Mesenchymal stem cell (in vitro differentiated cells and primary cell): ENCODE measurements at regions not wholly inside any gene's neighbourhood (a gene's known extent, or its start where the extent isn't known, plus 50 kb on each side); places are given as distances from the start of the nearest gene placed in this dataset.

ENCODE experiments used
- DNase-seq: peaks from one replicate; pipeline ENCODE4 v3.0.0-alpha.2; 2013
- H2AFZ ChIP-seq: one replicate; pipeline ENCODE4 v1.6.1; 2013; ENCODE audit warnings: low read depth, mild to moderate bottlenecking, control low read depth, inconsistent platforms, low read length, moderate library complexity
- H2AK5ac ChIP-seq: 2 replicates; pipeline ENCODE4 v1.6.1; 2013; ENCODE audit warnings: low read length, moderate library complexity, mild to moderate bottlenecking, inconsistent platforms; ENCODE audit not compliant: severe bottlenecking
- H2BK120ac ChIP-seq: one replicate; pipeline ENCODE4 v1.6.1; 2013; ENCODE audit warnings: low read depth, mild to moderate bottlenecking, inconsistent platforms, low read length, moderate library complexity
- H2BK12ac ChIP-seq, 2 experiments: one replicate each; pipeline ENCODE4 v1.6.1; 2013; ENCODE audit warnings: inconsistent platforms in 2 of 2, low read length in 2 of 2, mild to moderate bottlenecking in 2 of 2, moderate library complexity in 2 of 2, control low read depth in 1 of 2
- H2BK15ac ChIP-seq: one replicate; pipeline ENCODE4 v1.6.1; 2013; ENCODE audit warnings: mild to moderate bottlenecking, low read depth, inconsistent platforms; ENCODE audit not compliant: poor library complexity, severe bottlenecking
- H2BK5ac ChIP-seq: 2 replicates; pipeline ENCODE4 v1.6.1; 2013; ENCODE audit warnings: low read depth, mild to moderate bottlenecking, low read length, control low read depth, inconsistent platforms; ENCODE audit not compliant: poor library complexity, severe bottlenecking
- H3K14ac ChIP-seq, 2 experiments: one replicate each; pipeline ENCODE4 v1.6.1; 2013; ENCODE audit warnings: inconsistent platforms in 2 of 2, low read length in 2 of 2, control low read depth in 1 of 2, mild to moderate bottlenecking in 1 of 2, moderate library complexity in 1 of 2
- H3K18ac ChIP-seq, 2 experiments: one replicate each; pipeline ENCODE4 v1.6.1; 2013; ENCODE audit warnings: inconsistent platforms in 2 of 2, low read length in 2 of 2, control low read depth in 1 of 2, low read depth in 1 of 2, mild to moderate bottlenecking in 1 of 2
- H3K23ac ChIP-seq, 2 experiments: one replicate each; pipeline ENCODE4 v1.6.1; 2013; ENCODE audit warnings: inconsistent platforms in 2 of 2, low read length in 2 of 2, mild to moderate bottlenecking in 2 of 2, moderate library complexity in 2 of 2, control low read depth in 1 of 2
- H3K27ac ChIP-seq: 2 replicates; pipeline ENCODE4 v1.5.1; 2013; ENCODE audit warnings: mild to moderate bottlenecking, moderate library complexity, low read length, control low read depth, inconsistent platforms; ENCODE audit not compliant: poor library complexity, severe bottlenecking
- H3K27me3 ChIP-seq, 2 experiments: 2 replicates each; pipeline versions ENCODE4 v1.6.1 to v1.7.0; 2013; ENCODE audit warnings: low read length in 2 of 2, mild to moderate bottlenecking in 2 of 2, moderate library complexity in 2 of 2, control low read depth in 1 of 2, inconsistent platforms in 1 of 2; ENCODE audit not compliant: control insufficient read depth in 1 of 2, insufficient read depth in 1 of 2
- H3K36me3 ChIP-seq, 2 experiments: 2 replicates each; pipeline versions ENCODE4 v1.6.1 to v1.7.0; 2013; ENCODE audit warnings: low read length in 2 of 2, control low read depth in 1 of 2, inconsistent platforms in 1 of 2, low read depth in 1 of 2, mild to moderate bottlenecking in 1 of 2; ENCODE audit not compliant: insufficient read depth in 2 of 2, control insufficient read depth in 1 of 2
- H3K4ac ChIP-seq, 2 experiments: one replicate each; pipeline ENCODE4 v1.6.1; 2013; ENCODE audit warnings: inconsistent platforms in 2 of 2, low read length in 2 of 2, mild to moderate bottlenecking in 2 of 2, moderate library complexity in 2 of 2, control low read depth in 1 of 2, low read depth in 1 of 2
- H3K4me1 ChIP-seq: 2 replicates; pipeline ENCODE4 v1.6.1; 2013; ENCODE audit warnings: low read depth, low read length, control low read depth; ENCODE audit not compliant: control insufficient read depth, insufficient read depth
- H3K4me2 ChIP-seq: 2 replicates; pipeline ENCODE4 v1.6.1; 2013; ENCODE audit warnings: low read length, mild to moderate bottlenecking, inconsistent platforms; ENCODE audit not compliant: poor library complexity, severe bottlenecking
- H3K4me3 ChIP-seq, 2 experiments: 2 replicates each; pipeline versions ENCODE4 v1.5.1 to v1.7.0; 2013; ENCODE audit warnings: low read length in 2 of 2, mild to moderate bottlenecking in 2 of 2, control low read depth in 1 of 2, low read depth in 1 of 2; ENCODE audit not compliant: insufficient read depth in 1 of 2
- H3K79me1 ChIP-seq: replicated peaks from 2 replicates; pipeline ENCODE4 v1.6.1; 2013; ENCODE audit warnings: mild to moderate bottlenecking, control low read depth, low read length, inconsistent platforms; ENCODE audit not compliant: poor library complexity, severe bottlenecking
- H3K9ac ChIP-seq: 2 replicates; pipeline ENCODE4 v1.7.0; 2013; ENCODE audit warnings: mild to moderate bottlenecking, low read length, moderate library complexity
- H3K9me3 ChIP-seq: 2 replicates; pipeline ENCODE4 v1.7.0; 2013; ENCODE audit warnings: mild to moderate bottlenecking, low read length; ENCODE audit not compliant: control insufficient read depth
- H4K8ac ChIP-seq: one replicate; pipeline ENCODE4 v1.6.1; 2013; ENCODE audit warnings: inconsistent platforms, mild to moderate bottlenecking, low read length, moderate library complexity
- H4K91ac ChIP-seq: one replicate; pipeline ENCODE4 v1.6.1; 2013; ENCODE audit warnings: mild to moderate bottlenecking, low read length, inconsistent platforms
- WGBS: methylation state at CpG from one replicate; pipeline ENCODE4 v1.1.7; 2013; ENCODE audit warnings: mixed read lengths; 5-methylcytosine and 5-hydroxymethylcytosine counted together

- 96% methylated on average over 2 of the region's 2 CpGs for WGBS
- H2BK5ac ChIP-seq: no peak overlapping the region
Observed at GRCh38 chr18:45349467-45349866, 265.8 kb upstream of the SLC14A2 start.

GRCh38 chr18:45350404-45351156 lies 264.7 kb upstream of the SLC14A2 start:
- Histone ChIP-seq H3K14ac (no peak overlapping the region), H2BK15ac (no peak overlapping the region), H2BK5ac (no peak overlapping the region), H3K23ac (no peak overlapping the region), H3K27ac (no peak overlapping the region), H2AK5ac (no peak overlapping the region), H3K9ac (no peak overlapping the region), H3K4me1 (no peaks in the 10 kb centered on the region), H3K4me3 (no peak overlapping the region), H2BK12ac (no peak overlapping the region), H2BK120ac (no peak overlapping the region), H2AFZ (no peak overlapping the region), H4K91ac (no peak overlapping the region), H3K36me3 (no peaks in the 10 kb centered on the region), H3K18ac (no peak overlapping the region), H3K27me3 (peaks cover 0 to 13% of the 10 kb centered on the region in 2 experiments), H3K79me1 (no peaks in the 10 kb centered on the region), H3K4me2 (no peak overlapping the region), H3K4ac (no peak overlapping the region), H3K9me3 (no peaks in the 10 kb centered on the region), H4K8ac (no peak overlapping the region)
- DNase-seq: no peak
- 88% methylated on average over 7 of the region's 11 CpGs for WGBS

More at GRCh38 chr18:45349467-45349866, 265.8 kb upstream of the SLC14A2 start:
- DNase-seq: no peak
- Histone ChIP-seq H2BK120ac (no peak overlapping the region), H2AK5ac (no peak overlapping the region), H3K36me3 (no peaks in the 10 kb centered on the region), H3K4me2 (no peak overlapping the region), H4K91ac (no peak overlapping the region), H3K9me3 (no peaks in the 10 kb centered on the region), H2AFZ (no peak overlapping the region), H3K4me3 (no peak overlapping the region), H2BK15ac (no peak overlapping the region), H3K27ac (no peak overlapping the region), H4K8ac (no peak overlapping the region), H3K18ac (no peak overlapping the region), H3K79me1 (no peaks in the 10 kb centered on the region), H3K4ac (no peak overlapping the region), H3K27me3 (peaks cover 0 to 13% of the 10 kb centered on the region in 2 experiments), H3K23ac (no peak overlapping the region), H3K4me1 (no peaks in the 10 kb centered on the region), H2BK12ac (no peak overlapping the region), H3K14ac (no peak overlapping the region), H3K9ac (no peak overlapping the region)

- Histone ChIP-seq H3K14ac (no peak overlapping the region), H2AFZ (no peak overlapping the region), H3K18ac (no peak overlapping the region), H4K91ac (no peak overlapping the region), H3K4ac (no peak overlapping the region), H3K9ac (no peak overlapping the region), H4K8ac (no peak overlapping the region), H2BK12ac (no peak overlapping the region), H2BK5ac (no peak overlapping the region), H3K27ac (no peak overlapping the region), H3K4me3 (no peak overlapping the region), H2BK15ac (no peak overlapping the region), H3K9me3 (no peaks in the 10 kb centered on the region), H2AK5ac (no peak overlapping the region), H2BK120ac (no peak overlapping the region), H3K4me2 (no peak overlapping the region), H3K23ac (no peak overlapping the region), H3K36me3 (no peaks in the 10 kb centered on the region), H3K4me1 (peaks cover 1% of the 10 kb centered on the region), H3K79me1 (no peaks in the 10 kb centered on the region), H3K27me3 (peaks cover 0 to 11% of the 10 kb centered on the region in 2 experiments)
- 85% methylated on average over 5 of the region's 5 CpGs for WGBS
- DNase-seq: no peak
Observed at GRCh38 chr18:45352874-45353273, 262.4 kb upstream of the SLC14A2 start.

GRCh38 chr18:45353530-45353929 lies 261.7 kb upstream of the SLC14A2 start:
- Histone ChIP-seq H3K27ac (no peak overlapping the region), H2AFZ (no peak overlapping the region), H3K4me1 (peaks cover 1% of the 10 kb centered on the region), H3K14ac (no peak overlapping the region), H2AK5ac (no peak overlapping the region), H2BK15ac (no peak overlapping the region), H2BK120ac (no peak overlapping the region), H3K36me3 (no peaks in the 10 kb centered on the region), H3K9me3 (no peaks in the 10 kb centered on the region), H3K4me3 (no peak overlapping the region), H3K79me1 (no peaks in the 10 kb centered on the region), H3K23ac (no peak overlapping the region), H2BK5ac (no peak overlapping the region), H4K91ac (no peak overlapping the region), H4K8ac (no peak overlapping the region), H3K4ac (no peak overlapping the region), H3K9ac (no peak overlapping the region), H3K18ac (no peak overlapping the region), H3K27me3 (peaks cover 0 to 5% of the 10 kb centered on the region in 2 experiments), H2BK12ac (no peak overlapping the region), H3K4me2 (no peak overlapping the region)
- WGBS: 60% methylated on average over 1 of the region's 2 CpGs
- no peak for DNase-seq
